ENCODE measurements at regions not wholly inside any gene's neighbourhood (a gene's known extent, or its start where the extent isn't known, plus 50 kb on each side); places are given as distances from the start of the nearest gene placed in this dataset.

GRCh38 chr3:84538597-84538996, 420.2 kb upstream of the CADM2 start:
- TF ChIP-seq CTCF (conservative IDR thresholded peaks at IDR 0.05; ENCODE audit: low read length) = no peak
- TF ChIP-seq EZH2phosphoT487 (IDR thresholded peaks at IDR 0.05; ENCODE audit: borderline replicate concordance) = no peak
